ENCODE measurements at regions not wholly inside any gene's neighbourhood (a gene's known extent, or its start where the extent isn't known, plus 50 kb on each side); places are given as distances from the start of the nearest gene placed in this dataset.

GRCh38 chr12:91836696-91837095 lies 308.9 kb downstream of the BTG1 start:
- DNase-seq: no peak

- DNase-seq: no peak
Measured at GRCh38 chr12:91836264-91836663, 309.4 kb downstream of the BTG1 start.

- no peak for DNase-seq
Measured at GRCh38 chr12:91835693-91836092, 310.0 kb downstream of the BTG1 start.

- no peak for DNase-seq
Measured at GRCh38 chr12:91833780-91834359, 311.8 kb downstream of the BTG1 start.

DNA sequence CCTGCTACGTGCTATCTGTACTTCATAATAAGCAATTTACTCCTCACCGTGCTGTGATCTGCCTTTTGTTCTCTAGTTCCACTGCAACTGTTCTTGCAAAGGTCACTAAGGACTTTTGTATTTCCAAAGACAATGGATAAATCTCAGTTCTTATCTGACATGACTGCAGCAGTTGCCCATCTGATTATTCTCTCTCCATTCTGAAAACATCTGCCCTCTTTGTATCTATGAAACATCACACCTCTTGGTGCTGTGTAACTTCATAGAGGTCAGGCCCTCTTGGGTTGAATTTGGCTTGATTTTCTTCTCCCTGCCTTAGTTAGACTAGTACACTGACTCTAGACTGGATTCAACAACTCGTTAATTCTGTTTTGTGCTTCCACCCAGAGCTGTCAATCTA lies 319.6 kb downstream of the BTG1 start:
- no peak for DNase-seq

DNA sequence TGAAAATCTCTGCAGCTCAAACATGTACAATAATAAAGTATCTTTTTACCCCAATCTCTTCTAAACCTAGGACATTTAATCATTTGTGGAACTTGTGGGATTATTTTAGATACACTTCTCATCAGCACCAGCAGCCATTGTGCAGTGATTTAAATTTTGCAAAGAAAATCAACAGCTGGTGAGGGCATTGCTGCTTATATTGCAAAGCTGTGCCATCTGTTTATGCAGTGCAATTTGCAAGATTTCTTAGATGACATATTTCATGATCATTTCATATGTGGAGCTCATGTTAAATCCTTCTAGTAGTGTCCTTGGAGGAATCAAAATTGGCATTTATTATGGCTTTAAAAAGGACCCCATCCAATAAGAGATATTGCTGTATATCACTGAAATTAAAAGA lies 320.7 kb downstream of the BTG1 start:
- no peak for DNase-seq

- no peak for DNase-seq
Measured at GRCh38 chr12:91819132-91819447, 326.6 kb downstream of the BTG1 start.

DNA sequence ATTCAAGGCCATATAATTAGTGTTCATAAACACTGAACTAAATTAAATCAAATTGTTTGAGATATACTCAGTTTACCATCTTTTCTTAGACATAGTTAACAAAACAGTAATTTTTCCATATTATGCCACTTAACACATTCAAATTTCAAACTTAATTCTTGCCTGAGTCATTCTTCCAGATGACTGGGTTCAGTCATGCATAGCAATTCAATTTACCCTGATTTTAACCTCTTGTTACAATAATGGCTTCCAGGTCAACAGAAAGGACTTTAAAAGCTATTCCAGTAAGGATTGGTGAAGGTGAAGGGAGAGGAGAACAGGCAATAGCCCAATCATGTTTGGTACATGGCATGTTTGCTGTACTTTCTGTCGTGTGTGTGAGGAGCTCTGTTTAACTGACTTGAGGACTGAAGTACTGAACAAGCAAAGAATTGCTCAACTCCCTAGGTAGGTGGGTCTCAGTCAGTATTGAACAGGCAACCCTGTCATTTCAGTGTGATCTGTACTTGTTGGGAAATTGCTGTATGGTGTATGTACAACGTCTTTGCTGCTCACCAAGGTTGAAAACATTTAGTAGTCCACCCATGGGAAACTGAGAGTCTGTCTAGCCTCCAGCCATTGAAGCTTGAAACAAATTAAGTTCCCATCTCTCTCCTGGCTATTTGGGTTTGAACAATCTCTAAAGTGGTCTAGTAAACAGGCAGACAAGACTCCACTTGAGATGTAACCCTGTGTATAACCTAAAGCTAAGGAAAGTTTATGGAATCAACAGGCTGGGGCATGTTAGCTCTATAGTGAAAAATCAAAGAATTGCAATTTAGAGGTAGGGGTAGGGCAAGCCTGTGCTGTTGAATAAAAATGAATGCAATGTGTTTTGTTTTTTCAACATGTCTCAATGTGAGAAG lies 327.2 kb downstream of the BTG1 start:
- no peak for DNase-seq

- no peak for DNase-seq
Measured at GRCh38 chr12:91817517-91817916, 328.1 kb downstream of the BTG1 start.

- DNase-seq: no peak
Measured at GRCh38 chr12:91813701-91814100, 331.9 kb downstream of the BTG1 start.

- peak; percentile 39 to 52 for DNase-seq
Measured at GRCh38 chr12:91811481-91812287, 334.0 kb downstream of the BTG1 start.

DNA sequence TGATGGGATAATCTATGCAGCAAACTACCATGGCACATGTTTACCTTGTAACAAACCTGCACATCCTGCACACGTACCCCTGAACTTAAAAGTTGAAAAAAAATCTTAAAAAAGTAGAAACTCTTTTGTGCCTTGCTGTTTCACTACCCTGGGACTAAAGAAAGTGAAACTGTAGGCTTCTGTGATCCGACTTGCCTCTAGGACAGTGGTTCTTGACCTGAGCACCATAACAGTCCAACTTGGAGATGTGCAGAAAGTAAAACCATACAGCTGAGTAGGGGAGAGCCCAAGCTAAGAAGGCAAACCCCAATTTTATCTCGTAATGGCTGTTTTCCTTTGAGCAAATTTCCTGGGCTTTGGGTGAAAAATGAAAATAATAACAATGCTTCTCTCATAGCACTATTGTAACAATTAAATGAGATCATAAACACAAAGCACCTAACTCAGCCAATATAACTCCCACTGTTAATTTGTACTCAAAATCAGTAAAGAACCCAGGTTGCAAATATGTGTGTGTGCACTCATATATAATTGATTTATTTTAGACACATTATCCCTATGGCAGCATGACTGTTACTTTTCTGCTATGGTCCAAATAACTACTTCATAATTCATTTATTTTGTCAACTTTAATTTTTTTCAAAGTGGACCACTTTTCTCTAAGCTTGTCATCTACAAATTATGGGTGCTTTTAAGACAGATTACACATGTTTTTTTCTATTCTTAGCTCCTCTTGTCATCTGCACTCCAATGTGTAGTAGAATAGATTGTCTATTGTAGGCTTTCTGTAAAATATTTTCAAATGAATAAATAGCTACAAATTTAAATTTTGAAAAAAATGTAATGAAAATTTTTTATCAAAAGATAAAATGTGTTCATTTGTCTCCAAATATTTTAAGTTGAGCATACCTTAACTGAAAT lies 334.9 kb downstream of the BTG1 start:
- DNase-seq: no peak

- no peak for DNase-seq
Measured at GRCh38 chr12:91810077-91810476, 335.6 kb downstream of the BTG1 start.

DNA sequence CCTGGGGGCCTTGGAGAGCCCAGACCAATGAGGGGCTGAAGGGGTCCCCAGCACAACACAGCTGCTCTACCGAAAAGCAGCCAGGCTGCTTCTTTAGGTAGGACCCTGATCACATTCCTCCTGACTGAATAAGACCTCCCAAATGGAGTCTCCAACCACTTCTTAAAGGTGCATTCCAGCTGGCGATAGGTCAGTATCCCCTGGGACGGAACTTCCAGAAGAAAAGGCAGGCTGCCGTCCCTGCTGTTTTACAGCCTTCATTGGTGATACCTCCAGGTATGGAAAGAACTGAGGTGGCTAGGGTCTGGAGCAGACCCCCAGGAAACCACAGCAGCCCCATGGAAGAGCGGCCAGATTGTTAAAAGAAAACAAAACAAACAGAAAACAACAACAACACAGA lies 340.6 kb downstream of the BTG1 start:
- DNase-seq: no peak

- no peak for DNase-seq
Measured at GRCh38 chr12:91804533-91804932, 341.1 kb downstream of the BTG1 start.

DNA sequence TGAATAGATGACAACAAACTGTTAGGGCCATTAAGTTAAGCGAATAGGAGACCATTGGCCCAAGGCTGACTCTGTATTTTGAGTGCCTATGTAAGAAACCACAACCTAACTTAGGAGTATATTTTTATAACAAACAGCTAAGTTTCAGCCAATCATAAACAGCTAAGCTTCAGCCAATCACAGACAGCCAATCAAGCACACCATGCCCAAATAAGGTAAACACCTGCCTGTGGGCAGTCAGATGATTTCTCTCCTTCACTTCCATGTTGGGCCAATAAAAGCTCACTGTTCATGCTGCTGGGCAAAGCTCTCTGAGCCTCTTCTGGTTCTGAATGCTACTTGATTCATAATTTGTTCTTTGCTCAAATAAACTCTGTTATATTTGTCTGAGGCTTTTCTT lies 344.6 kb downstream of the BTG1 start:
- no peak for DNase-seq

DNA sequence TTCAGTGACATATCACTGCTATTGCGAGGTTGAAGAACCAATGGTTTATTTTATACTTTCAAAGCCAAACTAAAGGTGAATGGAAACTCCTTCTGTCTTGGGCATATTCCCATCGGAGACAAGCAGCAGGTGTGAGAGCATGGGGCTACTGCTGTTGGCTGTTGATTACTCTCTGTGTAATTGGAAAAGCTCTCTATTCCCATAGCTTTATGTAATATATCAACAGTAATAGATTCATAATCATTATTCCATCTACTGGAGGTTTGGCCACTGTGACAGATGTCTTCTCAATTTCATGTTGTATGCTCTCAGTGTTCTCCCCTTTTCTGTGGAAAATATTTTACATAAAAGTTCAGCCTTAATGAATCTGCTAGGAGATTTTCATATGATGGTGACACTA lies 352.0 kb downstream of the BTG1 start:
- no peak for DNase-seq

- DNase-seq: no peak
Measured at GRCh38 chr12:91792597-91792996, 353.0 kb downstream of the BTG1 start.

DNA sequence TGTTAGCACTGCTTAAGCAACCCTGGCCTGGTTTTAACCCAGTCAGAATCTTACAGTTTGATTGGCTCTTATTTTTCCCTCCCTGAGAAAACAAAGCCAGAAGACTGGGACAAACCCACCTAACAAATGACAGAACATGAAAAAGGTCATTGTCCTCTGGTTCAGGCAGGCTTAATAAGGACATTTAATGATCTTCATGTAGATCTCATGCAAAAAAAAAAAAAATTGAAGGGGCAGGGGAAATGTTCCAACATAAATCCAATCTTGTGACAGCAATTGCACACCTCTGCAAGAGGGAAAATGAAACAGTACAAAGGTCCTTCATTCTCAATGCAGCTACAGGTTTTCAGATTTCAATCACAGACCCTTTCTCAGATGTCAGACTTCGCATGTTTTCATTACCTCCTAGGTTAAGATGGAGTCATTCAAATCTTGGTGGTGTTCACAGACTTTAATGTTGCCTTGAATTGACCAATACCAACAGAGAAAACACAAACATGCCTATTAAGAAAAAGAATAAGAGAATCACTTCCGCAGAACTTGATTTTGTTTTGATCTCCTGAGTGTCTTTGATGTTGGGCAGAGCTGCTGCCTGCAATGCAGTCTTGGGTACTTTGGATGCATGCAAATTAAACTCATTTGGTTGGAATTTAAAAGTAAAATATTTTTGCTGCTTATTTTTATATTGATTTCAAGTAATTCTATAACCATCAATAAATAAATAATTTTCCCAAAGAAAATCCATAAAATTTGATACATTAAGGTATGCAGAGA lies 359.0 kb downstream of the BTG1 start:
- no peak for DNase-seq

- no peak for DNase-seq
Measured at GRCh38 chr12:91785655-91786498, 359.8 kb downstream of the BTG1 start.

DNA sequence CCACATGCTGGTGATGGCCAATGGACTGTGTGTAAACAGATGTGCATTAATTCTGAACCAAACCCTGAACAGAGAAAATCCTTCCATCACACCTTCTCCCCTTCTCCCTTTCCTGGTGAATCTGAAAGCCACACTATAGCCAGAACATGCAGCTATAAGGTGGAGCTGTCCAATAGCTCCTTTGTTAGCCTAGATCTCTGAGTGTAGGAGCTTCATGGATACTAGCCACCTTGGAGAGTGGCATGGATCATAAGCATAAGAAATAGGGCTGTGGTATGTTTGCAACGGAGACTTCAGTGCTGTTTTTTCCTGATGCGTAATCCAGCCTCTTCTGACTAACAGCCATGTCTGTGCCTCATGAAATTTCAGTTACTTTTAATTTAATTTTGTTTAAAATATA lies 364.5 kb downstream of the BTG1 start:
- DNase-seq: no peak

Data from Kasumi-1 (cell line).